Aorta (tissue), 5 donors: ENCODE measurements at regions not wholly inside any gene's neighbourhood (a gene's known extent, or its start where the extent isn't known, plus 50 kb on each side); places are given as distances from the start of the nearest gene placed in this dataset.

ENCODE experiments used
- ATAC-seq: fragments of 200-7000 bp; cut with Tn5 transposase; one replicate; pipeline ENCODE4 v1.9.1; 2022; ENCODE audit warnings: moderate library complexity; ENCODE audit not compliant: low FRiP score
- DNase-seq, 2 donors: peaks; one replicate each; pipeline ENCODE4 v3.0.0-alpha.2; 2020
- H3K27ac ChIP-seq, 2 donors: one replicate each; pipeline ENCODE4 v1.5.1; 2013; ENCODE audit warnings: low read length in 2 of 2, mild to moderate bottlenecking in 2 of 2, moderate library complexity in 2 of 2, control low read depth in 1 of 2, inconsistent platforms in 1 of 2, low read depth in 1 of 2
- H3K27me3 ChIP-seq, 2 donors: one replicate each; pipeline ENCODE4 v1.6.1; 2013; ENCODE audit warnings: control low read depth in 1 of 2, low read length in 1 of 2, mild to moderate bottlenecking in 1 of 2, moderate library complexity in 1 of 2; ENCODE audit not compliant: insufficient read depth in 2 of 2, control insufficient read depth in 1 of 2
- H3K36me3 ChIP-seq, 2 donors: one replicate each; pipeline ENCODE4 v1.6.1; 2013; ENCODE audit warnings: control low read depth in 1 of 2, low read length in 1 of 2, mild to moderate bottlenecking in 1 of 2; ENCODE audit not compliant: insufficient read depth in 2 of 2, control insufficient read depth in 1 of 2
- H3K4me1 ChIP-seq, 2 donors: one replicate each; pipeline ENCODE4 v1.6.1; 2013; ENCODE audit warnings: low read length in 2 of 2, control low read depth in 1 of 2, mild to moderate bottlenecking in 1 of 2, moderate library complexity in 1 of 2; ENCODE audit not compliant: insufficient read depth in 2 of 2, control insufficient read depth in 1 of 2
- H3K4me3 ChIP-seq, 2 donors: one replicate each; pipeline ENCODE4 v1.5.1; 2013; ENCODE audit warnings: low read length in 2 of 2, control low read depth in 1 of 2, mild to moderate bottlenecking in 1 of 2
- H3K9me3 ChIP-seq: one replicate; pipeline ENCODE4 v1.6.1; 2013; ENCODE audit warnings: mild to moderate bottlenecking, low read length; ENCODE audit not compliant: control insufficient read depth
- WGBS, 2 donors: extraction: QIAGEN DNeasy Blood & Tissue Kit; methylation state at CpG; one replicate each; pipeline ENCODE4 v1.1.7; 2013; 5-methylcytosine and 5-hydroxymethylcytosine counted together
- intact Hi-C, 2 donors: fragments of 100-400 bp; cut with DNase I; formaldehyde crosslinking; loops; one replicate each; pipeline versions ENCODE4 v1.14.2 to v1.15.0; 2022
- donor health status: healthy with polysubstance abuse.
- donor health status: Bipolar disorder and iron deficiency.
- donor health status: DM: no; HTN: no; CAD: no.
- donor health status: DM: no; HTN: no; CAD: no.
- donor health status: DM: yes; HTN: yes; CAD: no.

DNA sequence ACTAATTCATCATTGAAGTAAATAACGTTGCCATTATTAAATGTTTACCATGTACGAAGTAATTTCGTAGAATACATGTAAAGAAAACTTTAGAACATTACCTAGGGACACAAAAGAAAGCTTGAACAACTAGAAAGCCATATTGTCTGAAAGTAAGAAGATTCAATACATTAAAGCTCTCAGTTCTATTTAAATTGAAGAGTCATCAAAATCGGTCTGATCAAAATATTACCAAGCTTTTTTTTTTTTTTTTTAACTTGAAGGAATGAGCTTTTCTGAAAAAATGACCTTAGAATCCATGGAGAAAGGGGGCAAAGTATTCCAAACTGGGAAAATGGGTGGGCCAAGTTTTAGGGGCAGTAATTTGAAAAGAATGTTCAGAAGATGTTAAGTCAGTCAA lies 300.8 kb downstream of the GPD2 start:
- Histone ChIP-seq H3K9me3 (no peaks in the 10 kb centered on the region), H3K36me3 (no peaks in the 10 kb centered on the region), H3K27ac (no peak overlapping the region), H3K4me3 (no peak overlapping the region), H3K27me3 (no peaks in the 10 kb centered on the region), H3K4me1 (no peaks in the 10 kb centered on the region)
- ATAC-seq (no peak), DNase-seq (no peak)
- 80 to 84% methylated on average over 4 of the region's 4 CpGs for WGBS, 2 donors
- intact Hi-C loops = no loop called here

GRCh38 chr2:156739301-156739700 lies 303.1 kb downstream of the GPD2 start:
- DNase-seq (no peak), ATAC-seq (no peak)
- Histone ChIP-seq H3K9me3 (no peaks in the 10 kb centered on the region), H3K27ac (no peak overlapping the region), H3K36me3 (no peaks in the 10 kb centered on the region), H3K27me3 (no peaks in the 10 kb centered on the region), H3K4me1 (no peaks in the 10 kb centered on the region), H3K4me3 (no peak overlapping the region)
- intact Hi-C loops = no loop called here
- 83 to 88% methylated on average over 3 of the region's 3 CpGs for WGBS, 2 donors

DNA sequence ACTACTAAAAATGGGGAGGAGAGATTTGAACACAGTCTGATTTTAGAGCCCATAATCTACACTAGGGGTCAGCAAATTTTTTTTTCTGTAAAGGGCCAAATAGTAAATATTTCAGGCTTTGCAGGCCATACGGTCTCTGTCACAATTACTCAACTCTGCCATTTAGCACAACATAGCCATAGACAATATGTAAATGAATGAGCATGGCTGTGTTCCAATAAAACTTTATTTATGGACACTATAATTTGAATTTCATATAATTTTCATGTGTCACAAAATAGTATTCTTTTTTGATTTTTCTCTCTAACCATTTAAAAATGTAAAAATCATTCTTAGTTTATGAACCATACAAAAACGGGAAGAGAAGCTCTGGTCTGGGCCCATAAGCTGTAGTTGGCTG lies 309.4 kb downstream of the GPD2 start:
- WGBS, 2 donors = 72 to 73% methylated on average over 2 of the region's 2 CpGs
- H3K36me3 ChIP-seq = no peaks in the 10 kb centered on the region
- DNase-seq = no peak
- H3K4me1 ChIP-seq = no peaks in the 10 kb centered on the region
- no peaks in the 10 kb centered on the region for H3K27me3 ChIP-seq
- no peak overlapping the region for H3K27ac ChIP-seq
- no peak overlapping the region for H3K4me3 ChIP-seq
- H3K9me3 ChIP-seq = no peaks in the 10 kb centered on the region
- intact Hi-C loops = no loop called here
- no peak for ATAC-seq

GRCh38 chr2:156748221-156748620 lies 312.0 kb downstream of the GPD2 start:
- Histone ChIP-seq H3K9me3 (no peaks in the 10 kb centered on the region), H3K36me3 (no peaks in the 10 kb centered on the region), H3K27me3 (no peaks in the 10 kb centered on the region), H3K4me3 (no peak overlapping the region), H3K27ac (no peak overlapping the region), H3K4me1 (no peaks in the 10 kb centered on the region)
- intact Hi-C loops = no loop called here
- WGBS, 2 donors = 62 to 67% methylated on average over 5 of the region's 5 CpGs
- DNase-seq (no peak), ATAC-seq (no peak)

DNA sequence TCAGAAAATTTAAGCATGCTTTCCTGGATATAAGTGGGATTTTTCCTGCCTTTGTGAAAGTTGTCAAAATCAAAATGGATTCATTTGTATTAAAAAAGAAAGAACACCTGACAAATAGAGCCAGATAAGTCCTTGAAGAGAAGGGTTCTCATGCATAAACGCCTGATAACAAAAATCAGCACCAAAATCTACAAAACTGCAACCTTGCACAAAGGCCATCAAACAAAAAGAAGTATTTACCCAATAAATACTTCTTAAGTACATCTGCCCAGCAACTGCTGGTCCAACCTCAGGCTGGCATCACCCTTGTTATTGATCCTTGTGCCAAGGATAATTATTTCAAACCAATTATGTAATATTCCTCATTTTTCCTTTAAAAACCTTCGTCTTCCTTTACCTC lies 315.9 kb downstream of the GPD2 start:
- WGBS, 2 donors = 75 to 76% methylated on average over 2 of the region's 2 CpGs
- no peaks in the 10 kb centered on the region for H3K9me3 ChIP-seq
- H3K4me1 ChIP-seq = no peaks in the 10 kb centered on the region
- ATAC-seq (no peak), DNase-seq (no peak)
- no peaks in the 10 kb centered on the region for H3K27me3 ChIP-seq
- H3K27ac ChIP-seq = no peak overlapping the region
- no peaks in the 10 kb centered on the region for H3K36me3 ChIP-seq
- H3K4me3 ChIP-seq = no peak overlapping the region
- intact Hi-C loops = no loop called here

- Histone ChIP-seq H3K36me3 (no peaks in the 10 kb centered on the region), H3K27me3 (no peaks in the 10 kb centered on the region), H3K4me1 (no peaks in the 10 kb centered on the region), H3K4me3 (no peak overlapping the region), H3K27ac (no peak overlapping the region), H3K9me3 (no peaks in the 10 kb centered on the region)
- intact Hi-C loops = no loop called here
- 17 to 30% methylated on average over 1 of the region's 1 CpG for WGBS, 2 donors
- no peak for DNase-seq
- no peak for ATAC-seq
These were observed 317.6 kb downstream of the GPD2 start for GRCh38 chr2:156753766-156754165.

DNA sequence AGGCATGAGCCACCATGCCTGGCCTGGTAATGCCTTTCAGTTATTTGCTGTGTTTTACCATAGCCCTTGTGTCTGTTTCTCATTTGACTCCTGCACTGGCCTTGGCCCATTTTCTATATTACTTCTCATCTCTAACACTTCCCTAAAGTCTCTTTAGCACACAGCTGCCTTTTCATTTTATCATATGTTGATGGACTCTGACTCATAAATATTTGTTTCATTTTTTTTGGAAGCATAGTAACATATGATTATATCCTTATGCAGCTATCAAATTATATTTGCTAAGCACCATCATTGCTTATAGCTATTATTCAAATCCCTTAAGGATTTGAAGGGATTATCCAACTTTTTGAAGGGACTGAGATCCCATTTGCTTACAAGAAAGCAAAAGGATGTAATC lies 320.3 kb downstream of the GPD2 start:
- no peaks in the 10 kb centered on the region for H3K4me1 ChIP-seq
- H3K27ac ChIP-seq = no peak overlapping the region
- H3K9me3 ChIP-seq = no peaks in the 10 kb centered on the region
- no peaks in the 10 kb centered on the region for H3K36me3 ChIP-seq
- ATAC-seq (no peak), DNase-seq (no peak)
- H3K4me3 ChIP-seq = no peak overlapping the region
- H3K27me3 ChIP-seq = no peaks in the 10 kb centered on the region
- intact Hi-C loops = no loop called here

DNA sequence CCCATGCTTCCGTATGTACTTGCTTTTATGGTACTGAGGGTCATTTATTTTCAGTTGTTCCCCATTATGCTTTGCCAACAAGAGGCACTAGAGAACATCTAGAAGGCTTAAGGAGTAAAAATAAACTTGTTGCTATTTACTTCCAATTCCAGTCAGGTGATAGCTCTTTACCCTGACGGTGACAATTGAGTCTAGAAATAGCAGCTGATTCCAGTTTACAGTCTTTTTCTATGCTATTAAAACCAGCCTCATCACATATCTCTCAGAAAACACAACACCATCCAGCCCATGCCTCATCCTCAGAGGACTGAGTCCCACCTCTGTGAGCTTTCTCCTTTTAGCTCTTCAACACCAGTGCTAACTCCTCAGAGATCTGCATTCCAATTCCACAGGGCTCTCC lies 327.0 kb downstream of the GPD2 start:
- 77 to 81% methylated on average over 2 of the region's 2 CpGs for WGBS, 2 donors
- intact Hi-C loops = no loop called here
- ATAC-seq = no peak
- Histone ChIP-seq H3K36me3 (no peaks in the 10 kb centered on the region), H3K27ac (no peak overlapping the region), H3K9me3 (no peaks in the 10 kb centered on the region), H3K4me3 (no peak overlapping the region), H3K4me1 (no peaks in the 10 kb centered on the region), H3K27me3 (no peaks in the 10 kb centered on the region)
- no peak for DNase-seq

GRCh38 chr2:156765043-156765442 lies 328.9 kb downstream of the GPD2 start:
- intact Hi-C loops = no loop called here
- no peak overlapping the region for H3K27ac ChIP-seq
- no peak overlapping the region for H3K4me3 ChIP-seq
- no peaks in the 10 kb centered on the region for H3K36me3 ChIP-seq
- DNase-seq (no peak), ATAC-seq (no peak)
- no peaks in the 10 kb centered on the region for H3K9me3 ChIP-seq
- no peaks in the 10 kb centered on the region for H3K4me1 ChIP-seq
- WGBS, 2 donors = 54 to 63% methylated on average over 2 of the region's 2 CpGs
- no peaks in the 10 kb centered on the region for H3K27me3 ChIP-seq
